Glomerular endothelial cell (primary cell): ENCODE measurements at regions not wholly inside any gene's neighbourhood (a gene's known extent, or its start where the extent isn't known, plus 50 kb on each side); places are given as distances from the start of the nearest gene placed in this dataset.

Source experiments
- DNase-seq: peaks from one replicate; pipeline ENCODE4 v3.0.0-alpha.2; 2011; ENCODE audit warnings: low read depth, low spot score; ENCODE audit errors: extremely low read depth

GRCh38 chr2:18800240-18800971, 211.0 kb upstream of the NT5C1B start:
- DNase-seq: no peak

GRCh38 chr2:18799397-18799796, 210.0 kb upstream of the NT5C1B start:
- DNase-seq: no peak

- no peak for DNase-seq
Measured at GRCh38 chr2:18797133-18797845, 207.9 kb upstream of the NT5C1B start.

GRCh38 chr2:18795906-18796305, 206.5 kb upstream of the NT5C1B start:
- DNase-seq: no peak

- no peak for DNase-seq
Measured at GRCh38 chr2:18792684-18793083, 203.3 kb upstream of the NT5C1B start.

GRCh38 chr2:18792226-18792629, 202.9 kb upstream of the NT5C1B start:
- DNase-seq: no peak

GRCh38 chr2:18791172-18791797, 201.9 kb upstream of the NT5C1B start:
- DNase-seq: no peak

GRCh38 chr2:18790509-18791171, 201.3 kb upstream of the NT5C1B start:
- no peak for DNase-seq

GRCh38 chr2:18788592-18788991, 199.2 kb upstream of the NT5C1B start:
- DNase-seq: no peak

- no peak for DNase-seq
Measured at GRCh38 chr2:18787726-18788125, 198.4 kb upstream of the NT5C1B start.

GRCh38 chr2:18784245-18784644, 194.9 kb upstream of the NT5C1B start:
- DNase-seq: no peak

GRCh38 chr2:18781541-18782280, 192.3 kb upstream of the NT5C1B start:
- DNase-seq: no peak

GRCh38 chr2:18777250-18777812, 188.0 kb upstream of the NT5C1B start:
- no peak for DNase-seq

- no peak for DNase-seq
Measured at GRCh38 chr2:18771212-18771611, 181.8 kb upstream of the NT5C1B start.

- no peak for DNase-seq
Measured at GRCh38 chr2:18763338-18763737, 174.0 kb upstream of the NT5C1B start.

GRCh38 chr2:18762667-18763066, 173.3 kb upstream of the NT5C1B start:
- no peak for DNase-seq

- no peak for DNase-seq
Measured at GRCh38 chr2:18754286-18754685, 164.9 kb upstream of the NT5C1B start.

- no peak for DNase-seq
Measured at GRCh38 chr2:18753722-18754121, 164.4 kb upstream of the NT5C1B start.

GRCh38 chr2:18752667-18753422, 163.5 kb upstream of the NT5C1B start:
- DNase-seq: no peak

- DNase-seq: no peak
Measured at GRCh38 chr2:18752022-18752493, 162.7 kb upstream of the NT5C1B start.
